ENCODE measurements at regions not wholly inside any gene's neighbourhood (a gene's known extent, or its start where the extent isn't known, plus 50 kb on each side); places are given as distances from the start of the nearest gene placed in this dataset.

- intact Hi-C loops (cut with DNase I), result no loop called here
- no peak for DNase-seq
- no peak for ATAC-seq (ENCODE audit: poor library complexity)
Observed at GRCh38 chr16:26665166-26665939, 401.4 kb upstream of the C16orf82 start.

GRCh38 chr16:26666486-26666885 is 400.2 kb upstream of the C16orf82 start:
- no peak for DNase-seq
- intact Hi-C loops (cut with DNase I), result no loop called here
- ATAC-seq (ENCODE audit: poor library complexity), result no peak

GRCh38 chr16:26667307-26667706 is 399.4 kb upstream of the C16orf82 start:
- ATAC-seq (ENCODE audit: poor library complexity) (no peak), DNase-seq (no peak)
- intact Hi-C loops (cut with DNase I), result no loop called here

- no peak for DNase-seq
- no peak for ATAC-seq (ENCODE audit: poor library complexity)
- intact Hi-C loops (cut with DNase I), result no loop called here
Observed at GRCh38 chr16:26668026-26668425, 398.7 kb upstream of the C16orf82 start.

- ATAC-seq (ENCODE audit: poor library complexity) (no peak), DNase-seq (no peak)
- intact Hi-C loops (cut with DNase I), result no loop called here
Observed at GRCh38 chr16:26672206-26672605, 394.5 kb upstream of the C16orf82 start.

- intact Hi-C loops (cut with DNase I), result no loop called here
- ATAC-seq (ENCODE audit: poor library complexity) (no peak), DNase-seq (no peak)
Observed at GRCh38 chr16:26673011-26673410, 393.7 kb upstream of the C16orf82 start.

- intact Hi-C loops (cut with DNase I), result no loop called here
- DNase-seq, result no peak
- ATAC-seq (ENCODE audit: poor library complexity), result no peak
Observed at GRCh38 chr16:26680671-26681070, 386.1 kb upstream of the C16orf82 start.

- ATAC-seq (ENCODE audit: poor library complexity), result no peak
- no peak for DNase-seq
- intact Hi-C loops (cut with DNase I), result no loop called here
Observed at GRCh38 chr16:26688105-26688504, 378.6 kb upstream of the C16orf82 start.

GRCh38 chr16:26688699-26689098 is 378.0 kb upstream of the C16orf82 start:
- ATAC-seq (ENCODE audit: poor library complexity), result no peak
- intact Hi-C loops (cut with DNase I), result no loop called here
- no peak for DNase-seq

- no peak for ATAC-seq (ENCODE audit: poor library complexity)
- DNase-seq, result no peak
- intact Hi-C loops (cut with DNase I), result no loop called here
Observed at GRCh38 chr16:26692658-26693057, 374.1 kb upstream of the C16orf82 start.

GRCh38 chr16:26697807-26698206 is 368.9 kb upstream of the C16orf82 start:
- ATAC-seq (ENCODE audit: poor library complexity) (no peak), DNase-seq (no peak)
- intact Hi-C loops (cut with DNase I), result no loop called here

GRCh38 chr16:26700250-26700649 is 366.5 kb upstream of the C16orf82 start:
- DNase-seq (no peak), ATAC-seq (ENCODE audit: poor library complexity) (no peak)
- intact Hi-C loops (cut with DNase I), result no loop called here

- ATAC-seq (ENCODE audit: poor library complexity) (no peak), DNase-seq (no peak)
- intact Hi-C loops (cut with DNase I), result no loop called here
Observed at GRCh38 chr16:26701243-26701886, 365.4 kb upstream of the C16orf82 start.

GRCh38 chr16:26705346-26705745 is 361.4 kb upstream of the C16orf82 start:
- intact Hi-C loops (cut with DNase I), result no loop called here
- DNase-seq, result no peak
- ATAC-seq (ENCODE audit: poor library complexity), result no peak

- DNase-seq, result no peak
- ATAC-seq (ENCODE audit: poor library complexity), result no peak
- intact Hi-C loops (cut with DNase I), result no loop called here
Observed at GRCh38 chr16:26708428-26708827, 358.3 kb upstream of the C16orf82 start.

- DNase-seq (no peak), ATAC-seq (ENCODE audit: poor library complexity) (no peak)
- intact Hi-C loops (cut with DNase I), result no loop called here
Observed at GRCh38 chr16:26709175-26709574, 357.6 kb upstream of the C16orf82 start.

GRCh38 chr16:26709754-26710153 is 357.0 kb upstream of the C16orf82 start:
- intact Hi-C loops (cut with DNase I), result no loop called here
- DNase-seq (no peak), ATAC-seq (ENCODE audit: poor library complexity) (no peak)

- ATAC-seq (ENCODE audit: poor library complexity) (no peak), DNase-seq (no peak)
- intact Hi-C loops (cut with DNase I), result no loop called here
Observed at GRCh38 chr16:26710450-26710849, 356.3 kb upstream of the C16orf82 start.

GRCh38 chr16:26712876-26713275 is 353.9 kb upstream of the C16orf82 start:
- intact Hi-C loops (cut with DNase I), result no loop called here
- DNase-seq, result no peak
- ATAC-seq (ENCODE audit: poor library complexity), result no peak

GRCh38 chr16:26715969-26716368 is 350.8 kb upstream of the C16orf82 start:
- intact Hi-C loops (cut with DNase I), result no loop called here
- ATAC-seq (ENCODE audit: poor library complexity), result no peak
- no peak for DNase-seq

- ATAC-seq (ENCODE audit: poor library complexity) (no peak), DNase-seq (no peak)
- intact Hi-C loops (cut with DNase I), result no loop called here
Observed at GRCh38 chr16:26717826-26718225, 348.9 kb upstream of the C16orf82 start.
